ENCODE measurements at regions not wholly inside any gene's neighbourhood (a gene's known extent, or its start where the extent isn't known, plus 50 kb on each side); places are given as distances from the start of the nearest gene placed in this dataset.

- TF ChIP-seq CTCF (conservative IDR thresholded peaks at IDR 0.05; ENCODE audit: low read depth, low read length) (no peak), EZH2phosphoT487 (IDR thresholded peaks at IDR 0.05; ENCODE audit: borderline replicate concordance, low read length) (no peak), EZH2 (IDR thresholded peaks at IDR 0.05; ENCODE audit: low read length, unreplicated experiment) (no peak)
Observed at GRCh38 chr10:60669501-60669900, 108.8 kb upstream of the CDK1 start.

Measured in PC-3 (cell line).